HG03354 (cell line): ENCODE measurements at regions not wholly inside any gene's neighbourhood (a gene's known extent, or its start where the extent isn't known, plus 50 kb on each side); places are given as distances from the start of the nearest gene placed in this dataset.
"Not testable (repeated sequence)": the region's sequence is repeated elsewhere in the genome, so short reads cannot be mapped to it uniquely, and the experiment has no call there.

Experiments used
- ATAC-seq: cut with Tn5 transposase; IDR thresholded peaks from one replicate; pipeline ENCODE4 v1.9.1; 2021; ENCODE audit warnings: mild to moderate bottlenecking; ENCODE audit not compliant: unreplicated experiment, poor library complexity, severe bottlenecking

DNA sequence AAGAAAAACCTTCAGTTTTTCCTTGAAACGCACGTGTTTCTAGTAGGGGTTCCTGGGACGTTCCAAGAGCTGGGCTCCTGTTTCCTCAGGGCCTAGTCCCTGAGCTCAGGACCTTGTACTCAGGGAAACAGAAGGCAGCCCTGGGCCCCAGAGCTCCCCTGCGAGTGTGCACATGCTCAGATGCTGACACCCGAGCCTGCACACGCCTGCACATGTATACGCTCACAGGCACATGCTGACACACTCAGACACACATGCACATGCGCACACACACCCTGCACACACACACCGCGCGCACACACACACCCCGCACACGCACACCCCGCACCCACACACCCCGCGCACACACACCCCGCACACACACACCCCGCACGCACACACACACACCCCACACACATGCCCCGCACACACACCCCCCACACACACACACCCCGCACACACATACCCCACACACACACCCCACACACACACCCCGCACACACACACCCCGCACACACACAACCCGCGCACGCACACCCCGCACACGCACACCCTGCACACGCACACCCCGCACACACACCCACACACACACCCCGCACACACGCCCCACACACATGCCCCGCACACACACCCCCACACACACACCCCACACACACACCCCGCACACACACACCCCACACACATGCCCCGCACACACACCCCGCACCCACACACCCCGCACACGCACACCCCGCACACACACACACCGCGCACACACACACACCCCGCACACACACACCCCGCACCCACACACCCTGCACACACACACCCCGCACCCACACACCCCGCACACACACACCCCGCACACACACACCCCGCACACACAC is 52.2 kb downstream of the CALML3 start:
- ATAC-seq, result no peak

DNA sequence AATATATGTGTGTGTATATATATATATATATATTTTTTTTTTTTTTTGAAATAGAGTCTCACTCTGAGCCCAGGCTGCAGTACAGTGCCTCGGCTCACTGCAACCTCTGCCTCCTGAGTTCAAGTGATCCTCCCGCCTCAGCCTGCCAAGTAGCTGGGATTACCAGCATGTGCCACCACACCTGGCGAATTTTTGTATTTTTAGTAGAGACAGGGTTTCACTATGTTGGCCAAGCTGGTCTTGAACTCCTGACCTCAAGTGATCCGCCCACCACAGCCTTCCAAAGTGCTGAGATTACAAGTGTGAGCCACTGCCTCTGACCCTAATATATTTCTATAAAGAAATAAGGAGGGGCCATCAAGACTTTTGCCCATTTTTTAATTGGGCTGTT is 55.3 kb downstream of the CALML3 start:
- ATAC-seq, result not testable (repeated sequence)

DNA sequence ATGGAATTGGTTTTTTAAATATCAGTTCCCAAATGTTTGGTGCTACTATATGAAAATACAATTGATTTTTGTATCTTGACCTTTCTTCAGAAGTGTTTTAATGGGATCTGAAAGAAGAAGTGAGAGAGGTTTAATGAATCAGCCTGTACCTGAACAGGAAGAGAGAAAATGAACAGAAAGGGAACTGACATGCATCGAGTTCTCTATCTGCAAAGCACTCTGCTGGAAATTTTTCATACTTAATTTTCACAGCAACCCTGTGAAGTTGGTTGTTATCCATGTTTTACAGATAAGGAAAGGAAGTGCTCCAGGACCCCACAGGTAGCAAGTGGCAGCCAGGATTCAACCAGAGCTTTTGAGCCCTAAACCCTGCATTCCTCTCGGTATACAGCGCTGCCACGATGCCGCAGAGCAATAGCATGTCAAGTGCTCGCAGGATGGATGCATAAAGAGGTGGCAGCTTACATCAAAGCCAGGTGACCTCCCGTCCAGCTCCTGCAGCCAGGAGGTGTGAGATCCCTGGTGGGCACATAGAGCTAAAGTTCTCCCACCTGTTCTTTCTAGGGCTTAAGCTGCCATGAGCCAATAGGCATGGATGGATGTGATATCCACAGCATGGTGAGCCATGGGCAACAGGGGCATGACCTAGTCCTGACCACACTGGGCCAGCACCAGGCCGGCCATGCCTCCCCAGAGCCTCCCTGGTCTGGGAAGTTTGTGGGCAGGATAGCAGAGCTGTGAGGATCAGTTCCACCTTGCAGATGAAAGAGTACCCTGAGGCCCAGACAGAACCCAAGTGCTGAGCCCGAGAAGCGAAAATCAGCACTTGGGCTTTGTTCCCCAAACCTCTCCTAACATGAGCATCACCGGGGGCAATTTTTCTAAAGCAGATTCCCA is 57.2 kb downstream of the CALML3 start:
- ATAC-seq, result peak; percentile 63

DNA sequence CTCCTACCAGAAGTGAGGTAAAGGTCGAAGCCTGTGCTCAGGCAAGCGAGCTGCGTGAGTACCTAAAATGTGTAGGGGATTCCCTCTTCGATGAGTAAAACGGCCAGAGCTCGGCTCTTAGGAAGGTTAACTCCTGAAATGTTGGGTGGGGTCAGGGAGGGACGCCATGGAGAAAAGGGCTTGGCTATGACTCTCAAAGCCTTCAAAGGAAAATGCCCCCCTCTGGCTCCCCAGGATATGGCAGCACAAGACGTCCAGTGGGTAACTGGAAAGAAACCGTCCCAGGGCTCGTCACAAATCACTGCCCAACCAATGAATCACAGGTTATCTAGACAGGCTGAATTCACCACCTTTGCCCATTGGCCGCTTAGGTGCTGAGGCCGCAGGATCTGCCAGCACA is 58.0 kb downstream of the CALML3 start:
- ATAC-seq, result no peak

DNA sequence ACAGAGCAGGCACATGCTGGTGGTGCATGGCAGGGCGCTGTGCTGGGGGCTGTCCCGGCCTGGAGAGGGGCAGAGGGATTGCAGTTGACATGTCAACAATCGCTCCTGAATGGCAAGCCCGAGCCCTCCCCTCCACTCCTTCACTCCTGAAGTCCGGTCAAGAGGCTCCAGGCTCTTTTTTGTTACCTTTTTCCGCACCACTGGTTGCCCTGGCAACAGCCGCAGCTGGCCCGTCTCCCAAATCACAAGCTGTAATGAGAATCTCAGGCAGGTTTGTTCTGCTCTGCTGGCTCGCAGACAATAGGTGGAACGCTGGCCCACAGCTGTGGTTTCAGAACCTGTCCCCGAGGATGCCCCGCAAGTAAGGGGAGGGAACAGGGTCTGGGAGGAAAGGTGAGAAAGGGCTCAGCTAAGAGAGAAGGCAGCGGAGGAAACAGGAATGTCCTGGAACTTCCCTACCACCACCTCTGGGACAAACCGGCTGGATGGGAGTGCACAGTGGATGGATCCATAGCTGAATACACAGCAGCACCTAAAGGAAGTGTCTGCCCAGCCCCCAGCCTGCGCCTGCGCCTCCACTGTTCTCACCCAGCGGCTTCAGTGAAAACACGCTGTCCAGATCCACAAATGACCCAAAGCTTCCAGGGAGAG is 58.9 kb downstream of the CALML3 start:
- ATAC-seq, result peak; percentile 70

DNA sequence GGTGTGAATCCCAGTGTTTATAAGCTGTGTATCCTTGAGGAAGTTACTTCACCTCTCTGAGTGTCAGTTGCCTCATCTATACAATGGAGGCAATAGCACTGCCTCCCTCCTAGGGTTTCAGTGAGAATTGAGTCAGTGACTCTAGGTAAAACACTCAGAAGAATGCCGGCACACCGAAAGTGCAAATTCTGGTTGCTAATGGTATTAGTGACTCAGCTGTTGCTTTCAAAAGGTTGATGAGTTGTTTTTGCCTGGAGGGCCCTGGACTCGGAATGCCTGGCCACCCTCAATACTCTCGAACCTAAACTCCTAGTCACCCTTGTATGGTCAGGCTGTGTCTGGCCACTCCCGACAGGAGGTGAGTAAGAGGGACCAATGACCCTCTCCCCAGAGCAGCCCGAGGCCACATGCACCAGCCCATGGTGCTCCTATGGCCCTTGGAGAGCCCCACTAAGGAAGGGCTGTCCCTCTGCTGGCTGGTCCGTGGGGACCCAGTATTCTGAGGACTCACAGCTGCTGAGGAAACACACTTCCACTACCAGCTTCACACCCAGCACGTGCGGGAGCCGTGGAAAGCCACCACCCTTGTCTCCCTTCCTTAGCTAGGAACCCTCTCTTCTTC is 60.2 kb downstream of the CALML3 start:
- no peak for ATAC-seq

DNA sequence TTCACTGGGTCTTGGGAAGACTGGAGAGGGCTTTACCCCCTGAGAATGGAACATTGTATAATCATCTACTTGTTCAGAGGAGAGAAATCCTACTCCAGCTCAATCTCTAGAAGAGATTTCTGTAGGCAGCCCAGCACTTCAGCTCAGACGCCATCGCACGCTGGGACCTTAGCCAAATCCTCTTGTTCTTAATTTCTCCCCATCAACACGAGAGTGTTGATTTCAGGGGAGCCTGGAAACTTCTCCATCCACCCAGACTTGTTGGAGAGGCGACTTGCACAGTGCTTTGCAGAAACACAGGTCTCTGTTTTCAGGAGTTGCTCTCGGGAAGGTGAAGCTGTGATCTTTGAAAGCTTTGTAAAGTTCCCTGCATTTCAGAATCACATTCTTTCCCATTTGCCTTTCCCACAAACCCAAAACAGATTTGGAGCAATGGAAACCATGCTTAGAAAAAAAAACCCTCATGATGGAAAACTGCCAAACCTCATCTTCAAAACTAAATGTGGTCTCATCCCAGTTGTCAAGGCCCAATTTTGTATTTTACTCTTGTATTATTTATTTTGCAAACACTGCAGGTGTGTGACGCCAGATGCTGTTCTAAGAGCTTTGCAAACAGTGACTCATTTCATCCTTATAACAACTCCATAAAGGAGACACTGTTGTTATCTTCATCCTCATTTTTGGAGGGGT is 60.9 kb downstream of the CALML3 start:
- no peak for ATAC-seq

DNA sequence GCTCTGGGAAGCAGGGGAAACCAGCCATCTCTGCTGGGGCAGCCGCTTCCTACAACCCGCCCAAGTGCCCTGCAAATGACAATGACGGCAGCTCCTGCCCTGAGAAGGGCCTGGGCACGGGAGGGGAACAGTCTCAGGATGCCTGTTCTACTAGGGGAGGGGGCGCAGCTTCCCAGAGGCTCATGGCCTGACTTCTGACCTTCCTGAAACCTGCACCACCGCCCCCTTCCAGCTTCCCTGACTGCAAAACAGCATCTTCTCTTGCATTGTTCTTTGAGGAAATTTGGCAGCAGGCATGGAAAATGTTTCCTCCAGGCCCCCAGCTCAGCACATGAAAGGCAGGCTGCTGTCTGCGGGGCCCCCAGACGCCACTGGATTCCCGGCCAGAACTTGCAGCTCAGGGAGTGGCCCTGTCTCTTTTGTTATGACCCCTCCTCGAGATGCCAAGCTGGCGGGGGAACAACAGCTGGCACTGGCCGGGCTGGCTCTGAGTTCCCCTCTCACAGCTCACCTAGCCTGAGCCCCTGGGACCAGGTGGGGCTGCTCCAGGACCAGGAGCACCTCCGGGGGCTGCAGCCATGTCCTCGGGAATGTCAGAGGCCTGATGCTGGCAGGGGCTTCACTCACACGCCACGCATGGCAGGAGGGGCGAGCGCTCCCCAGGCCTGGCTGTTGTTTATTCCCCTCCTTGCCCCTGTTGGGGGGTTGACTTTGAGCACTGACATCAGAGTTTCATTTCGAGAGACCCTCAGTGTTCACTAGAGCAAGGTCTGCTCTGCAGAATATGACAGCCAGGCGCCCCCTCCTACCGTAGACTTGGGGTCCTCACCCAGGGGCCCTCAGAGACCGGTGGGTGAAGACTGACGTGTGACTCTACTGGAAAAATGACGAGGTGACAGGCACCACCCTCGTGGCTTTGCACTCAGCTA is 62.7 kb downstream of the CALML3 start:
- ATAC-seq, result no peak

DNA sequence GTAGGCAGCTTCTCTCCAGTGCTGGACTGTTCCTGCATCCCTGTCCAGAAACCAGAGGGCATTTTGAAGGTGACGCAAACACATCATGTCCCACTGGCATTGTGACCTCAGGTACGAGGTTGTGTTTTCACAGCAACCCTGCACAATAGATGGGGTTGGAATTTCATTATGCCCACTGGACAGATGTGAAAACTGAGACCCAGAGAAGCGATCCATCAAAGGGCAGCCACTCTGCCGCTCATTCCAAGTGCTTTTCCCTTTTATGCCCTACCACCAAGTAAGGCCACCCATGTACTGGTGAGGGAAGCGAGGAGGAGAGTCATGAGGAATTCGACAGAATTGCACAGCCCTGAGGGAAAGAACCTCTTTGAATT is 63.3 kb downstream of the CALML3 start:
- no peak for ATAC-seq

DNA sequence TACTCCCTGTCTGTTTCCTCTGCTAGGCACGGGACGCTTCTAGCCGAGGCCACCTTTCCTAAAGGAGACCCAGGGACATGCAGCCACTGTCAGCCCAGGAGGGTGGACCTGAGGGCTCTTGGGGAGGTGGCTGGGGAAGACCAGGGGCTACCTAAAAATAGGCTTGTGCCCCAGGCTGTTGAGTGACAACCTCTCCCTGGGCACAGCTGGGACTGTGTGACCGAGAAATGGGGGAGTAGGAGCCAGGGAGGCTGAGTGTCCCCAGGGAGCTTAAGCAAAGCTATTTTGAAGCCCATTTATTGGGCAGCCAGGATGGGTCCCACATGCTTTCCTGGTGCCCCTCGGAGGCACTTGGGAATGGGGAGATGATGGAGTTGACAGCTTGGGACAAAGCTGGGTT is 63.8 kb downstream of the CALML3 start:
- no peak for ATAC-seq
